Myocyte (in vitro differentiated cells): ENCODE measurements at regions not wholly inside any gene's neighbourhood (a gene's known extent, or its start where the extent isn't known, plus 50 kb on each side); places are given as distances from the start of the nearest gene placed in this dataset.
"Not testable (repeated sequence)": the region's sequence is repeated elsewhere in the genome, so short reads cannot be mapped to it uniquely, and the experiment has no call there.

Experiments
- DNase-seq: peaks from one replicate; pipeline ENCODE4 v3.0.0-alpha.2; 2012; ENCODE audit warnings: low read depth

DNA sequence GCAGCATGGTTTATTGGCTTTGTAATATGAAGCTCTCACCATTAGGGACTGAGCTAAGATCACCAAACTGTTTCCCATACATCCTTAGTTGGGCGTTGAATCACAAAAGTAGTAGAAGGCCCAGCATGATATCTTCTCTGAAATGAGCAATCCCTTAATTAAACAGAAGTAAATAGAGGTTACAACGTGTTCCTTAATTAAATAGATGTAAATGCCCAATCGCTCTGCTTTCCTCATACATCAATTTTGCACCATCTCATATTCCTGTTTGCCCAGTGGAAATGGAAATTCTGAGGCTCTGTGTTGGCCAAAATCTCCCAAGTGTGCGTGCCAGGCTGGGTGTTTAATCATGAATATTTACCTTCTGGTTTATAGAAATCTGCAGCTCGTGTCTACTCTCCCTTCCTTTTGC, 107.4 kb upstream of the FOXB1 start:
- no peak for DNase-seq

DNA sequence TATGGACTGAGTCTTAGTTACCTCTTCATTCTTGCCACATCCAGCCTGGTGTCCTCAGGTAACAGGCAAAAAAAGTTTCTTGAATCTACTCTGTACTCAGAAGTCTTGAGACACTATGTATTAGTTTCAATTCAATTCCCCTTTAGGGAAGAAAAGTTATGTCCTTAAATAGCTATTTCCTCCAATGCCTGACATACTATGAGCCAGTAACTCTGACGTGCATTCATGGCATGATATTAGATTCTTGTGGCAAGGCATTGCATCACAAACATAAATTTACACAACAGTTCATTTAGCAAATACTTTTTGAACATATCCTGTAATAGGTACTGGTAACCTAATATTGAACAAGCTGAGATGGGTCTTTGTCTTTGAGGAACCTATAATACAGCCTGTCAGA, 109.3 kb upstream of the FOXB1 start:
- no peak for DNase-seq

DNA sequence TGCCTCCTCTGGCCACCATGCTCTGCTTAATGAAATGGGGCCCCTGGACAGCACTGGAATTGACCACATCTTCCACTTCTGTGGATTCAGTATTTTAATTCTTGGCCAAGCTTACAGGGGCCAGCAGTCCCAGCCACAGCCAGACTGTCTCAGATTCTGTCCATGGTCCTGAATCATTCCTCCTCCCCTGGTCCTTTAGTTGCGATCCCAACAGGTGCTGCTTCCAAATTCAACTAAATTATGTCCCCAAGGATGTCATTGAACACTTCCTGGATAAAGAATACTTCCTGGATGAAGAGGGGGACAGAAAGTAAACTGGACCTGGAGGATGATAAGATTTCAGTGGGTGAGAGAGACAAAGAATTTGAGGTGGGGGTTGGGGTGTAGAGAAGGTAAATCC, 111.1 kb upstream of the FOXB1 start:
- DNase-seq: peak; percentile 56

GRCh38 chr15:59887870-59888269, 116.2 kb upstream of the FOXB1 start:
- DNase-seq: not testable (repeated sequence)

DNA sequence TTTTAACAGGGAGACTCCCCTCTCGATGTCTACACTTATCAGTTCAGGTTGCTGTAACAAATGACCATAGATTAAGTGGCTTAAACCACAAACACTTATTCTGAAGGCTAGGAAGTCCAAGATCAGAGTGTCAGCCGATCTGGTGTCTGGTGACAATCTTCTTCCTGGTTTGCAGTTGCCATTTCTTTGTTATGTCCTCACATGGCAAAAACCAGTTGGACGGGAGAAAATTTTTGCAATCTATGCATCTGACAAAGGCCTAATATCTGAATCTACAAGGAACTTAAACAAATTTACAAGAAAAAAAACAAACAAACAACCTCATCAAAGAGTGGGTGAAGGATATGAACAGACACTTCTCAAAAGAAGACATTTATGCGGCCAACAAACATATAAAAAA, 116.9 kb upstream of the FOXB1 start:
- no peak for DNase-seq

- DNase-seq: no peak
Observed at GRCh38 chr15:59886441-59886840, 117.7 kb upstream of the FOXB1 start.

DNA sequence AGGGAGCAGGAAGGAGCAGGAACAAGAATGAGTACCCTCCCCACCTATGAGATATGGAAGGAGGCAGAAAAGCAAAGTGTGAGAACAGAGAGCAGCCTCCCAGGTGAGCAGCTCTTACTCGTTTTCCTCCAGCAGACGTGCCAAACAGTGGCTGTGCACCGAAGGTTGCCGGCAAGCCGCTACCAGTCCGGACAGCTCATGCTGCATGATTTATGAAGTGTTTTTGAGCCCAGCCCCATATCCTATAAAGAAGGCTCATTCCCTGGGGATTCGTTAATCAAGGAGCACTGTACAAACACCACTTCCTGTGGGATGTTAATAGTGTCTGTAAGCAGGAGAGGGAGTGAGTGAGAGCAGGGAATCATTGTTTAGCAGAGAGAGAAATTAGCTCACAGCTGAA, 118.3 kb upstream of the FOXB1 start:
- no peak for DNase-seq

GRCh38 chr15:59879506-59880265, 124.4 kb upstream of the FOXB1 start:
- peak; percentile 60 for DNase-seq

DNA sequence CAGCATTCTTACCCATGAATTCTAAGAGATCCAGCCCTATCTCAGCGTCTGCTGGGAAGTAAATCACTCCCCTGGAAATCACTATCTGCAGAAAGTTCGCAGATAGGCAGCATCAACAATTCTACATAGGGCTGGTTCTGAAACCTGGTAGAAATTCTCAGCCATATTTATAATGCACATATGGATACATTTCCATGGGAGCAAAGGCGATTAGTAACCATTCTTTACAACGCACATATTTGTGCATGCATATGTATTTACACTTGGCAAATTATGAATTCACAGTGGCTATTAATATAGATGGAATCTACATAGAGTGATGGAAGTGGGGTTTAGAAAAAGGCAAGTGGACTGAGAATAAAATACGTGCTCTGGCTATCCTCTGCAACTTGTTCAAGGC, 128.0 kb upstream of the FOXB1 start:
- DNase-seq: no peak

- no peak for DNase-seq
Observed at GRCh38 chr15:59873644-59874272, 130.4 kb upstream of the FOXB1 start.

DNA sequence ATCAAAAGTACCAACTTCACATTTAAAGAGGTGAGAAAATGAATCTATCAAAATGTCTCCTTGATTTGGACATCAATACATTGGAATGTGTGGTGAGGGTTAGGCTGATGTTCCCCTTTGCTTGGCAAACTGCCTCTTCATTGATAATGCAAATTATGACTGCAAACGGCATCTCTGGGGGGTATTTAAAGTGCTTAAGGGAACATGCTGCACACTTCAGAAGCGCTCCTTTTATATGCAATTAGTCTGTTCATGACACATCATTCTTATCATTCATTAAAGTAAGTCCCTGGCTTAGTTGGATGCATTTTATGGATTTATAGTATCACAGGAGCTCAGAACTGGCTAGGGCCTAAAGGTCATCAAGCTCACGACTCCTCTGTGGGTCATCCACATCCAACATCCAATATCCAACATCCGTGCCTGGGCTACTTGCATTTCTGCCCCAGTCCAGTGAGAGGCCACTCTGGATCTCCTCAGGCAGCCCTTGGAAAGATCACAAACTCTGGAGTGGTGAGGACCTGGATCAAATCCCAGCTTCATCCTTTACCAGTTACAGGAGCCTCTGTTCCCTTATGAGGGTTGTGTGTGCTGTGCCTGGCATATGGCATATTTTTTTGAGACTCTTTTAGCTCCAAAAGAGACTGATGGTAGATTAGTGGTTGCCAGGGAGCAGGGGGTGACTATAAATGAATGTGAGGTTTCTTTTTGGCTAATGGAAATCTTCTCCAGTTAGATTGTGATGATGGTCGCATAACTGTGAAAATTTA, 136.8 kb upstream of the FOXB1 start:
- DNase-seq: no peak

GRCh38 chr15:59866642-59867041, 137.5 kb upstream of the FOXB1 start:
- no peak for DNase-seq

DNA sequence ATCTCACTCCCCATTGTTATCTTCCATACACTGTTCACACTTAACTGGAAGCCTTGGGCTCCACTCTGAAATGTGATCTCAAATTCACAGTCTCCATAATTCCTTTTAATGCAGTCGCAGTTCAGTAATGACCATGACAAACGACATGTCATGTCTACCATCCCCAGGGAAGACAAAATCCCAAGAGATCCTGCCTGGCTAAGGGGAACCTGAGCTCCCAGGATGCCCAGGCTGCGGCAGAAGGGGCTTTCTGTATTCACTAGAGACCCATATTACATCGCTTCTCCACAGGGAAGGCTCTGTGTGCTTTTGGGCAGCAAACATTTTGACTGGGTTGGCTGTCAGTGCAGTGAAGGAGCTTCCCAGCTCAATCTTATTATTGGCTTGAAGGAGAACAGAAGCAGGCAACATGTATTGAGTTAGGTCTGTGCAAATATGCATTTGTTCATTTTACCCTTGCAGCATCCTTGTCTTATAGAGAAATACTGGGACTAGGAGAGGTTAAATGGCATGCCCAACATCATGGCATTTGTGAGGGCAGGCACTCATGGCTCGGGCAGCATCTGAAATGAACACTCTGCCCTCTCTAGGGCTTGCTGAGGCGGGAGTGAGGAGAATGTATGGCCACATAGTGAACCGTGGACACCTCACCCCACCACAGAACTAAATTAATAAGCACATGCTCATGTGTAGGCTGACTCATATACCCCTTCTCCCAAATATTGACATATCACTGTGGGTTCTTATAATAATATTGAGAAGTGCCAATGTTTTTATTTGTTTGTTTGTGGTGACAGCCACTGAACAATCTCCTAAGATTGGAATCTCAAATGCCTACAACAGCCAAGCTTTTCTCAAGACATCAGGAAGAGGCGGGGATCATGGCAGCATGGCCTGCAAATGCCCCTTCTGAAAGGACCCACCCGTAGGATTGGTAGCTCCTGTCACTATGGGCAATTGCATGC, 141.6 kb upstream of the FOXB1 start:
- DNase-seq: no peak

DNA sequence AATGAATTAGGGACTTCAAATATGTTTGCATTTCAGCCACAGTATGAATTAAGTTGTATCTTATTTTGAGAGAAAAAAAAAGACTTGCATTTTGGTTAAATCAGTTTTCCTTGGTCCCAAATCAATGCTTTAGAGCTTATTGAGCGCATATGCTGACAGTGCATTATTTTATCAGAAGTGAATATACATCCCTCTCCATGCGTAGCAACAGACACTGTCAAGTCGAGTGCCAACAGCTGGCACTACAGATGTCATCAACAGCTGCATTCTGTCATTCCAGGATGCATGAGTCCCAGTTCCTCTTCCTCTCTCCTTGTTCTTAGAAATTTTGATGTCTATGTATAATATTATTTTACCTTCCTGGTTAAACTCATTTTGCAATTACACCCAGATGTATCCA, 156.1 kb upstream of the FOXB1 start:
- DNase-seq: no peak

DNA sequence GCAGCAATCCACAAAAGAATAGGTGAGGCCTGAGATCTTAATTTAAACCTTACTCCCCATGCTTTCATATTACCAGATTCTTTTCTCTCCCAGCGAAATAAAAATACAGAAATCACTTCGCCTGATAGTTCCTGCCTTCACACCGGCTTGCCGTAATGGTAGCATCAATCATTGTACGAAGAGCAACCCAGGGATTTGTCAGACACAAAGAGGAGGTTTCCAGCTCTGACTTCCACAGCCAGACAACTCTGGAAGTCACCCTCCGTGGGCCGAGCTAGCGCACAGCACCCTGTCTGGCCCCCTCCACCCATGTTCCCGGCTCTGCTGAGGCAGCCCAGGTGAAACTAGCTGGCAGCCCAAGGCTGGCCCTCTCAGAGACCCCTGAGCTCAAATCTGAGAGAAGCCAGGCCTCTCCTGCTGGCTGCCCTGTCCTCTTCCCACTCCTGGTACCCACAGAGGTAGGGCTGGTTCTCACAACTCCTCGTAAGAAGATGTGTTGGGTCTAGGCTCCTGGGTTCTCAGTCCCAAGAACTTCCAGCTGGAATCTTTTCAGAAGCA, 156.9 kb upstream of the BNIP2 start:
- no peak for DNase-seq

DNA sequence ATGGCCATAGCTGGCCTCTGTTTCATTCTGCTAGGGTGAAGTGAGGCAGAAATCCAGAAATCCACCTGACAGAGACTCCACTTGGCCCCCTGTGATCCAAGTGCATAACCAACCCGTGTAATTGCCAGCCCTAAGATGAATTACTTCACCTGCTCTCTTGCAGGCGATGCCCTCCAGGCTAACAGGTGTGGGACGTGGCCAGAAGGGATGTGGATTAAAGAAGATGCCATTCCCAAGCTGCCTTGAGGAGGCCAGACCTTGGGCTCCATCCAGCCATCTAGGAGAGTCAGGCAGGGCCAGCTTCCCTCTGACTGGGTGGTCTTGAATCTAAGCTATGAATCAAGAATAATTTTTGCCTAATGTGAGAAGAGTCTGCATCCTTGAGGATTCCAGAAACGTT, 154.5 kb upstream of the BNIP2 start:
- DNase-seq: no peak

GRCh38 chr15:59841036-59841435, 151.9 kb upstream of the BNIP2 start:
- no peak for DNase-seq

DNA sequence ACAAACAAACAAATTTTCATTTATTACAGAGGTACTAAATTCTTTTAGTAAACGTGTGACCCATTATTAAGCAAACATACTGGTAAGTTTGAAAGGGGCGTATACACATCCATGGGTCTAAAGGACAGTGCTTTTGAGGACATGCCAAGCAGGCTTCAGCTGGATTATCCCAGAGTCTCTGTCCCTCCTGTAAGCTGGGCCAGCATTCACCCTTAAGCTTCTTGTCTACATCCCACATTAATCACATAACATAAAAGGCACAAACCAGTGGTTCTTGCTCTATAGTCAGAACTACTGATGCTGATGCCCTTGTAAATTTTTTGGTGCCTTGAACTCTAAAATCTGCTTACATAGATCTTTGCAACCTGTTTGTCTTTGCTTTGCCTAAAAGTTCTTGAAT, 150.8 kb upstream of the BNIP2 start:
- DNase-seq: no peak

- no peak for DNase-seq
Observed at GRCh38 chr15:59838900-59839299, 149.8 kb upstream of the BNIP2 start.

DNA sequence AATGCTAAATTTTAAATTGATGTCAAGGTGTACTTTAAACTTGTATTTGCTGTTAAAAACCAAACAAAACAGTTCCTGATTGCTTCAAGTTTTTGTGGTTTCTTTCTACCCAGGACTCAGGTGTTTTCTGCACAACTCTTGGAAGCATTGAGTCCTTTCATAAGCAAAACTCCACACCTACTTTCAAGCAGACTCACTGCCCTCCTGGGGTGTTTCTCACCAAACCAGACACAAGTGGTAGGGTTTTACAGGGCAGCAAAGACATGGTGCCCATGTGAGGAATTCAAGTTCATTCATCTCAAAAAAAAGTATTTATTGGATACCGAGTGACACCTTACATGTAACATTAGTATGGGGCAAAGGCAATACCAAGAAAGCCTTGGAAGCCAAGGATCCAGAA, 146.7 kb upstream of the BNIP2 start:
- DNase-seq: no peak

DNA sequence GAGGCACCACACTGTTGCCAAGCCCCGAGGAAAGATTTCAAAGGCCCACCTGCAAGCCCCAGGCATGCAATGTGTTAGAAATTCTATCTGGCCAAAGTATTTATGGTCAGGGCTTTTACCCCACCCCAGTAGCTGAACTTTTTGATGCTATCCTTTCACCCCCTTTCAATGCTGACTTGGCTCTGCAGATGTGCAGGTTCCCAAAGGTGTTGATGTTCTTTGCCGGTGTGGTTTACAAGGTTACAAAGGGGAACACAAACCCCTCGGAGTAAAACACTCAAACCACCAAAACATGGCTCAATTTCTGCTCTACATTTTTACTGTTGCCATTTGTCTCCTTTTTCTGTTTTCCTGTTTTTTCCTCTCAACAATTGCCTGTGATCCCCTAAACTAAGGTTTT, 145.4 kb upstream of the BNIP2 start:
- DNase-seq: no peak
